ENCODE measurements at regions not wholly inside any gene's neighbourhood (a gene's known extent, or its start where the extent isn't known, plus 50 kb on each side); places are given as distances from the start of the nearest gene placed in this dataset.

GRCh38 chr2:52695731-52696130, 1071.9 kb upstream of the CHAC2 start:
- no peak for TF ChIP-seq CTCF (IDR thresholded peaks at IDR 0.05; ENCODE audit: low read depth, low read length, poor library complexity, severe bottlenecking)
- no peak for TF ChIP-seq EZH2phosphoT487 (IDR thresholded peaks at IDR 0.05; ENCODE audit: borderline replicate concordance, low read length)

All from DOHH2 (cell line).